Endodermal cell (in vitro differentiated cells): ENCODE measurements at regions not wholly inside any gene's neighbourhood (a gene's known extent, or its start where the extent isn't known, plus 50 kb on each side); places are given as distances from the start of the nearest gene placed in this dataset.

Source experiments
- DNase-seq: peaks from one replicate; pipeline ENCODE4 v3.0.0-alpha.2; 2017
- H3K27ac ChIP-seq: 2 replicates; pipeline ENCODE4 v1.5.1; 2013; ENCODE audit warnings: mild to moderate bottlenecking, low read depth, low read length, moderate library complexity
- H3K27me3 ChIP-seq: 2 replicates; pipeline ENCODE4 v1.6.1; 2013; ENCODE audit warnings: mild to moderate bottlenecking, low read length, moderate library complexity; ENCODE audit not compliant: insufficient read depth, control insufficient read depth, poor library complexity, severe bottlenecking
- H3K36me3 ChIP-seq: 2 replicates; pipeline ENCODE4 v1.7.0; 2013; ENCODE audit warnings: mild to moderate bottlenecking, low read length, moderate library complexity; ENCODE audit not compliant: control insufficient read depth, insufficient read depth
- H3K4me1 ChIP-seq: one replicate; pipeline ENCODE4 v1.7.0; 2013; ENCODE audit warnings: low read length; ENCODE audit not compliant: control insufficient read depth, insufficient read depth
- H3K4me3 ChIP-seq: 2 replicates; pipeline ENCODE4 v1.5.1; 2013; ENCODE audit warnings: mild to moderate bottlenecking, low read length, moderate library complexity
- H3K9ac ChIP-seq: 2 replicates; pipeline ENCODE4 v1.6.1; 2013; ENCODE audit warnings: mild to moderate bottlenecking, low read length, moderate library complexity; ENCODE audit not compliant: poor library complexity, severe bottlenecking; ENCODE audit errors: extremely low read depth
- H3K9me3 ChIP-seq: 2 replicates; pipeline ENCODE4 v1.6.1; 2013; ENCODE audit warnings: mild to moderate bottlenecking, low read length, moderate library complexity; ENCODE audit not compliant: control insufficient read depth
- H3K27ac Mint-ChIP-seq: 2 replicates; pipeline ENCODE4 v1.8.0; 2020; ENCODE audit warnings: mixed read lengths
- H3K27me3 Mint-ChIP-seq: 2 replicates; pipeline ENCODE4 v1.8.0; 2021; ENCODE audit warnings: mild to moderate bottlenecking, mixed read lengths; ENCODE audit not compliant: insufficient read depth
- H3K36me3 Mint-ChIP-seq: 2 replicates; pipeline ENCODE4 v1.8.0; 2020; ENCODE audit warnings: low read depth, mixed read lengths
- H3K4me1 Mint-ChIP-seq: 2 replicates; pipeline ENCODE4 v1.8.0; 2020; ENCODE audit warnings: mixed read lengths
- H3K4me3 Mint-ChIP-seq: 2 replicates; pipeline ENCODE4 v1.8.0; 2020; ENCODE audit warnings: mild to moderate bottlenecking, moderate library complexity, mixed read lengths
- H3K9me3 Mint-ChIP-seq: 2 replicates; pipeline ENCODE4 v1.8.0; 2020; ENCODE audit warnings: mild to moderate bottlenecking, mixed read lengths
- WGBS, 2 experiments: methylation state at CpG; one replicate each; pipeline versions ENCODE4 v1.1.5 to v1.1.7; 2013; ENCODE audit warnings: missing lambda C conversion rate in 2 of 2, mixed read lengths in 1 of 2; ENCODE audit not compliant: insufficient coverage in 1 of 2, insufficient read length in 1 of 2; 5-methylcytosine and 5-hydroxymethylcytosine counted together
- TF ChIP-seq, protein P1 (sequence below): fragments of 200-600 bp; sonication (generic); conservative IDR thresholded peaks from 2 replicates; pipeline ENCODE4 v1.5.0; 2021; ENCODE audit warnings: antibody characterized with exemption, mild to moderate bottlenecking

DNA sequence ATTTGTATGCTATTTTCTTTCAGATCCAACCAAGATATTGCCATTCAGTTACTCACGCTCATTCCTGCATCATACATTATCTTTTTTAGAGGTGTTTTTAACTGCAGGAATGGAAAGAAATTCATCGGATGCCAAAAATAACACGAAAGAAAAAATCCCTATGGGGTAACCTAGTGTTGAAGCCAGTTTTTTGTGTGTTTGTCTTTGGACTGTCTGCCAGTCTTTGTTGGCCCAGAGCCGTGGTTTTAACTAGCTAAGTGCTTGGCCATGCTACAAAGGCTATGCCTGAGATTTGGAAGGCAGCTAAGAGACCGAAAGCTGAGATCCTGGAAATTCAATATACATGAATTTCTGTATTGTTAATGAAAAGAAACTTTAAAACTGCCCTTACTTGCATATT, 309.8 kb upstream of the CNTN5 start:
- Mint-ChIP-seq H3K27ac (no peak overlapping the region), H3K36me3 (peaks cover 3% of the 10 kb centered on the region), H3K4me1 (no peaks in the 10 kb centered on the region), H3K9me3 (peaks cover 26% of the 10 kb centered on the region), H3K27me3 (no peaks in the 10 kb centered on the region), H3K4me3 (no peak overlapping the region)
- no peaks in the 10 kb centered on the region for H3K36me3 ChIP-seq
- TF ChIP-seq, protein P1, sequence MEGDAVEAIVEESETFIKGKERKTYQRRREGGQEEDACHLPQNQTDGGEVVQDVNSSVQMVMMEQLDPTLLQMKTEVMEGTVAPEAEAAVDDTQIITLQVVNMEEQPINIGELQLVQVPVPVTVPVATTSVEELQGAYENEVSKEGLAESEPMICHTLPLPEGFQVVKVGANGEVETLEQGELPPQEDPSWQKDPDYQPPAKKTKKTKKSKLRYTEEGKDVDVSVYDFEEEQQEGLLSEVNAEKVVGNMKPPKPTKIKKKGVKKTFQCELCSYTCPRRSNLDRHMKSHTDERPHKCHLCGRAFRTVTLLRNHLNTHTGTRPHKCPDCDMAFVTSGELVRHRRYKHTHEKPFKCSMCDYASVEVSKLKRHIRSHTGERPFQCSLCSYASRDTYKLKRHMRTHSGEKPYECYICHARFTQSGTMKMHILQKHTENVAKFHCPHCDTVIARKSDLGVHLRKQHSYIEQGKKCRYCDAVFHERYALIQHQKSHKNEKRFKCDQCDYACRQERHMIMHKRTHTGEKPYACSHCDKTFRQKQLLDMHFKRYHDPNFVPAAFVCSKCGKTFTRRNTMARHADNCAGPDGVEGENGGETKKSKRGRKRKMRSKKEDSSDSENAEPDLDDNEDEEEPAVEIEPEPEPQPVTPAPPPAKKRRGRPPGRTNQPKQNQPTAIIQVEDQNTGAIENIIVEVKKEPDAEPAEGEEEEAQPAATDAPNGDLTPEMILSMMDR = no peak
- H3K9ac ChIP-seq = no peak overlapping the region
- no peaks in the 10 kb centered on the region for H3K4me1 ChIP-seq
- peaks cover 11% of the 10 kb centered on the region for H3K9me3 ChIP-seq
- H3K4me3 ChIP-seq = no peak overlapping the region
- WGBS, 2 experiments = 93% methylated on average over 4 of the region's 5 CpGs; no CpG with 5 or more reads in 1 of the 2 experiments
- no peak overlapping the region for H3K27ac ChIP-seq
- no peak for DNase-seq
- no peaks in the 10 kb centered on the region for H3K27me3 ChIP-seq

- DNase-seq = no peak
- H3K27ac Mint-ChIP-seq = no peak overlapping the region
- TF ChIP-seq, protein P1 = no peak
- Histone ChIP-seq H3K4me3 (no peak overlapping the region), H3K27me3 (no peaks in the 10 kb centered on the region), H3K36me3 (no peaks in the 10 kb centered on the region), H3K27ac (no peak overlapping the region), H3K9me3 (no peaks in the 10 kb centered on the region), H3K9ac (no peak overlapping the region), H3K4me1 (no peaks in the 10 kb centered on the region)
- no peaks in the 10 kb centered on the region for H3K36me3 Mint-ChIP-seq
- H3K27me3 Mint-ChIP-seq = no peaks in the 10 kb centered on the region
- no peaks in the 10 kb centered on the region for H3K4me1 Mint-ChIP-seq
- no peak overlapping the region for H3K4me3 Mint-ChIP-seq
- peaks cover 2% of the 10 kb centered on the region for H3K9me3 Mint-ChIP-seq
- WGBS, 2 experiments = 85% methylated on average over 3 of the region's 3 CpGs; no CpG with 5 or more reads in 1 of the 2 experiments
These were observed 299.8 kb upstream of the CNTN5 start for GRCh38 chr11:98720951-98721350.

- Mint-ChIP-seq H3K36me3 (no peaks in the 10 kb centered on the region), H3K9me3 (peaks cover 8% of the 10 kb centered on the region), H3K27ac (no peak overlapping the region), H3K4me3 (no peak overlapping the region), H3K27me3 (no peaks in the 10 kb centered on the region), H3K4me1 (no peaks in the 10 kb centered on the region)
- Histone ChIP-seq H3K9me3 (peaks cover 3% of the 10 kb centered on the region), H3K9ac (no peak overlapping the region), H3K27ac (no peak overlapping the region), H3K27me3 (no peaks in the 10 kb centered on the region), H3K36me3 (no peaks in the 10 kb centered on the region), H3K4me1 (no peaks in the 10 kb centered on the region), H3K4me3 (no peak overlapping the region)
- WGBS, 2 experiments = 94 to 97% methylated on average over 3 to 4 of the region's 5 CpGs
- TF ChIP-seq, protein P1 = no peak
- no peak for DNase-seq
These were observed 295.3 kb upstream of the CNTN5 start for GRCh38 chr11:98725471-98725870.
